OCI-LY7 (cell line): ENCODE measurements at regions not wholly inside any gene's neighbourhood (a gene's known extent, or its start where the extent isn't known, plus 50 kb on each side); places are given as distances from the start of the nearest gene placed in this dataset.

Source experiments
- BruUV-seq: library from RNA; stranded (reverse); fragments of 400-500 nt; replicated peaks from 2 replicates; lab custom pipeline; 2021; lab: Mats Ljungman, UMichigan
- CTCF ChIA-PET: fragments of 300-600 bp; sonication (Branson Sonifier 250); formaldehyde crosslinking; loops from one replicate; lab custom pipeline; 2022; ENCODE audit warnings: antibody characterized with exemption; ENCODE audit not compliant: unreplicated experiment; lab: Charles Lee
- POLR2A ChIA-PET: fragments of 300-600 bp; sonication (Branson Sonifier 250); formaldehyde crosslinking; loops from one replicate; lab custom pipeline; 2022; ENCODE audit warnings: antibody characterized with exemption; lab: Charles Lee
- DNase-seq: peaks from one replicate; pipeline ENCODE4 v3.0.0-alpha.2; 2015; ENCODE audit warnings: low spot score
- H2AFZ ChIP-seq: fragments of 200-600 bp; sonication (generic), shearing (Covaris generic); 2 replicates; pipeline ENCODE4 v1.6.1; 2014; ENCODE audit warnings: mild to moderate bottlenecking, antibody characterized with exemption, low read length, moderate library complexity
- H3K27ac ChIP-seq: fragments of 200-600 bp; sonication (generic); 2 replicates; pipeline ENCODE4 v1.5.1; 2014; ENCODE audit warnings: mixed run types, low read depth, mild to moderate bottlenecking, moderate library complexity, low read length, inconsistent platforms; ENCODE audit not compliant: poor library complexity, severe bottlenecking
- H3K36me3 ChIP-seq: fragments of 200-600 bp; sonication (generic); 2 replicates; pipeline ENCODE4 v1.6.1; 2014; ENCODE audit warnings: mild to moderate bottlenecking, antibody characterized with exemption, low read length, moderate library complexity, mixed read lengths; ENCODE audit not compliant: insufficient read depth
- H3K4me1 ChIP-seq: fragments of 200-600 bp; sonication (generic); 2 replicates; pipeline ENCODE4 v1.5.1; 2014; ENCODE audit warnings: mild to moderate bottlenecking, low read length; ENCODE audit not compliant: insufficient read depth, poor library complexity, severe bottlenecking
- H3K4me2 ChIP-seq: fragments of 200-600 bp; sonication (generic); 2 replicates; pipeline ENCODE4 v1.6.1; 2014; ENCODE audit warnings: mild to moderate bottlenecking, low read length
- H3K4me3 ChIP-seq: fragments of 200-600 bp; sonication (generic); 2 replicates; pipeline ENCODE4 v1.5.1; 2014; ENCODE audit warnings: mild to moderate bottlenecking, low read depth, low read length; ENCODE audit not compliant: poor library complexity, severe bottlenecking
- H3K79me2 ChIP-seq: fragments of 200-600 bp; sonication (generic); 2 replicates; pipeline ENCODE4 v1.6.1; 2016; ENCODE audit warnings: low read depth, mild to moderate bottlenecking, low read length, moderate library complexity, mixed read lengths; ENCODE audit not compliant: insufficient read depth
- H3K9me2 ChIP-seq: fragments of 200-600 bp; sonication (generic); 2 replicates; pipeline ENCODE4 v1.6.1; 2016; ENCODE audit warnings: mild to moderate bottlenecking, low read length, mixed read lengths; ENCODE audit not compliant: insufficient read depth
- H3K9me3 ChIP-seq: fragments of 200-600 bp; sonication (generic); 2 replicates; pipeline ENCODE4 v1.6.1; 2014; ENCODE audit warnings: mild to moderate bottlenecking, mixed run types, low read length, mixed read lengths
- H4K20me1 ChIP-seq: fragments of 200-600 bp; sonication (generic); 2 replicates; pipeline ENCODE4 v1.6.1; 2014; ENCODE audit warnings: mild to moderate bottlenecking, antibody characterized with exemption, low read length, moderate library complexity, mixed read lengths; ENCODE audit not compliant: insufficient read depth
- CTCF ChIP-seq: fragments of 200-600 bp; sonication (generic); conservative IDR thresholded peaks from 2 replicates; pipeline ENCODE4 v1.5.1; 2014; ENCODE audit warnings: mild to moderate bottlenecking, antibody characterized with exemption, low read length, moderate library complexity, mixed read lengths
- EZH2phosphoT487 ChIP-seq: fragments of 200-600 bp; sonication (generic); IDR thresholded peaks from 2 replicates; pipeline ENCODE4 v1.6.1; 2018; ENCODE audit warnings: low read depth, borderline replicate concordance, mild to moderate bottlenecking, mixed run types, antibody characterized with exemption, low read length, moderate library complexity, mixed read lengths
- intact Hi-C: fragments of 100-400 bp; cut with micrococcal nuclease; formaldehyde crosslinking; loops from one replicate; pipeline ENCODE4 v1.10.0; 2022; ENCODE audit not compliant: unreplicated experiment

DNA sequence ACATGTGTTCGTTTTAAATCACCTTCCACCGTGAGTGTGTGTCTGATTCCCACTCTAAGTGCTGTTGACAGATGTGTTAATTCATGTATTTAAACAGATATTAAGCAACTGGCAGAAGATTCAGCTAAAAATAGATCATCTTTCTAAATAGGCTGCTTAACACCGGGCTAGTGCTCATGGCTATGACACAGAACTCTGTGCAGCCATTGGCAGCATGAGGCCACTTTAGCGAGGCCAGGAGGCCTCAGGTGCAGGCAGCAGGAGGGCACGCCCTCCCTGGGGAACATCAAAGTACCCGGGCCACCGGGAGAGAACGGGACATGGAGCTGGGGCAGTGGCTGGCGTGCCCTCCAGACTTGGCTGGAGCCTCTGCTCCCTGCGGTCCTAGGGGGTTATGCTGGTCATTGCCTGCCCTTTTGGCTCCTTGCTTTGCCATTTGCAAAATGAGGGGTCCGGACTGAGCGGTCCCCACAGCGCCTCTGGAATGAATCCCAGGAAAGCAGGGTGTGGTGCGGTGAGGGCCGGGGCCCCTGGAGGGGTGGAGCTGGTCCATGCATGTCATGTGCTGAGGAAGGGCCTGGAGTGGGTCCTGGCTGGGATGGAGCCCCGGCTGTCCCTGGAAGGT lies 62.8 kb upstream of the HDAC4 start:
- TF ChIP-seq EZH2phosphoT487 = no peak
- no peak for TF ChIP-seq CTCF
- Histone ChIP-seq H3K27ac (no peak overlapping the region), H3K36me3 (no peaks in the 10 kb centered on the region), H3K79me2 (no peaks in the 10 kb centered on the region), H3K9me3 (no peaks in the 10 kb centered on the region), H4K20me1 (no peaks in the 10 kb centered on the region), H2AFZ (no peak overlapping the region), H3K4me2 (no peak overlapping the region), H3K4me1 (no peaks in the 10 kb centered on the region), H3K4me3 (no peak overlapping the region), H3K9me2 (no peaks in the 10 kb centered on the region)
- intact Hi-C loops = no loop called here
- DNase-seq = no peak
- ChIA-PET CTCF (no interaction called here), POLR2A (no interaction called here)
- no TSS peak for BruUV-seq

DNA sequence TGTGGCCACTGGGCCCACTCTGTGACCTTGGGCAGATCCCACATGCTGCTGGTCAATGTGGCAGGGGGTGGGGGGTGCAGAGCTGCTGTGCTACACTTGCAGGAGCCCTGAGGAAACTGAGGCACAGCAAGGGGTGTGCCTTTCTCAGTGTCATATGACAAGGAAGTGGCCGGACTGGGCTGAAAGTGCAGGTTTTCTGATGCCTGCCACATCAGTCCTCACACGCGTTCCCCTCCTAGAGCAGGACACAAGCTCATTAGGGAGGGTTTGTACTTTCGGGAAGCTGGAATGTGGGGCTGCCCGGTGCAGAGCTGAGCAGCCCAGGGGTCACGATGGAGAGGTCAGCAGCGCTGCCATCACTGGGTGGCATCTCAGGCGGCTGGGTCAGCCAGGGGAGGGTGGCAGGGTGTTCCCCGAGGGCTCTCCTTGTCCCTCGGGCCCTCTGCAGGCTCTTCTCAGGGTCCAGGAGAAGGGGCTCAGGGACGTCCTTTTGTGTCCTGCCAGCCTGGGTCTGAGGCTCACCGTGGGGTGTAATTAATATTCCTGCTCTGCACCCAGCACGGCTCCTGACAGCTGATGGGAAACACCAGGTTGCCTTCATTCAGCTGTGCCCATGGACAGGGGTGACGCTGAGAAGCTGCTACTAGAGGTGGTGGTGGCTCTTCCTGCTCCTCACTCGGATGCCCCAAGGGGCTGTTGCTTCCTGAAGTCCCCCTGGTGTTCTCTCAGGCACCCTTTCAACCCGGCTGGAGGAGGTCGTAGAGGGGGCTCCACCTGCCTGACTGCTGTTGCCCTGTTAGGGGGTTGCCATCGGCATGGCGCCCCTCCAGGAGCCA lies 62.1 kb upstream of the HDAC4 start:
- CTCF ChIA-PET = no interaction called here
- POLR2A ChIA-PET = no interaction called here
- BruUV-seq = no TSS peak
- no peak for DNase-seq
- TF ChIP-seq CTCF (no peak), EZH2phosphoT487 (no peak)
- Histone ChIP-seq H3K27ac (no peak overlapping the region), H3K9me3 (no peaks in the 10 kb centered on the region), H3K9me2 (no peaks in the 10 kb centered on the region), H3K36me3 (no peaks in the 10 kb centered on the region), H2AFZ (no peak overlapping the region), H3K4me1 (no peaks in the 10 kb centered on the region), H4K20me1 (no peaks in the 10 kb centered on the region), H3K4me2 (no peak overlapping the region), H3K4me3 (no peak overlapping the region), H3K79me2 (no peaks in the 10 kb centered on the region)
- intact Hi-C loops = no loop called here

DNA sequence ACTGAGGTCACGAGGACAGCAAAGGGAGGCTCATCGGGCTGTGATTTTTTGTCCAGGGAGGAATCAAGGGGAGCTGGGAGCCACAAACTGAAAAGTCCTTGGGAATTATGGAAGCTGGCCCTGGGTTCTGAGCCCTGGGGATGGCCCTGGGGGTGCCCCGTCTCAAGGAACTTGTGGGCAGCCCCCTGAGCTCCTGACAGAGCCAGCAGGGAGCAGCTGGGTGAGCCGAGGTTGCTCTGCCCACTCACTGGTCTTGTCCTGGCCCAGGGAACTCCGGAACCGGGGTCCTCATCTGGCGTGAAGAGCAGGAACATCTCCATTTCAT lies 61.3 kb upstream of the HDAC4 start:
- H3K79me2 ChIP-seq = no peaks in the 10 kb centered on the region
- no peaks in the 10 kb centered on the region for H3K9me2 ChIP-seq
- no peak overlapping the region for H3K4me3 ChIP-seq
- no TSS peak for BruUV-seq
- H3K4me1 ChIP-seq = no peaks in the 10 kb centered on the region
- intact Hi-C loops = no loop called here
- H3K4me2 ChIP-seq = no peak overlapping the region
- TF ChIP-seq CTCF (no peak), EZH2phosphoT487 (no peak)
- H3K9me3 ChIP-seq = no peaks in the 10 kb centered on the region
- H3K36me3 ChIP-seq = no peaks in the 10 kb centered on the region
- CTCF ChIA-PET = no interaction called here
- H4K20me1 ChIP-seq = no peaks in the 10 kb centered on the region
- H2AFZ ChIP-seq = no peak overlapping the region
- POLR2A ChIA-PET = no interaction called here
- no peak for DNase-seq
- H3K27ac ChIP-seq = no peak overlapping the region
